H1 (cell line): ENCODE measurements at regions not wholly inside any gene's neighbourhood (a gene's known extent, or its start where the extent isn't known, plus 50 kb on each side); places are given as distances from the start of the nearest gene placed in this dataset.

Experiments used
- CTCF ChIA-PET: fragments of 300-600 bp; sonication (Branson Sonifier 250); formaldehyde crosslinking; loops from one replicate; lab custom pipeline; 2021; ENCODE audit not compliant: partially characterized antibody; lab: Charles Lee
- POLR2A ChIA-PET: fragments of 300-600 bp; sonication (Branson Sonifier 250); formaldehyde crosslinking; loops from one replicate; lab custom pipeline; 2021; ENCODE audit warnings: inconsistent platforms; ENCODE audit not compliant: partially characterized antibody; lab: Charles Lee
- DNase-seq, 2 experiments: peaks; one replicate each; pipeline versions ENCODE4 v3.0.0 to v3.0.0-alpha.2; 2010 to 2022; ENCODE audit warnings: low spot score in 2 of 2, low read depth in 1 of 2, mixed read lengths in 1 of 2
- FAIRE-seq: peaks from 2 replicates; lab custom pipeline; 2011; peaks lifted over from hg19 to GRCh38; lab: Jason Lieb, UNC
- H2AFZ ChIP-seq: 2 replicates; pipeline ENCODE4 v1.8.1; 2012; ENCODE audit warnings: low read length, inconsistent platforms
- H2AK5ac ChIP-seq: 2 replicates; pipeline ENCODE4 v1.6.1; 2013; ENCODE audit warnings: low read depth, low read length
- H2BK120ac ChIP-seq: replicated peaks from 2 replicates; pipeline ENCODE3; 2013; ENCODE audit warnings: low read depth, low read length, inconsistent platforms
- H2BK12ac ChIP-seq: 2 replicates; pipeline ENCODE4 v1.6.1; 2013; ENCODE audit warnings: low read depth, low read length
- H2BK15ac ChIP-seq: 2 replicates; pipeline ENCODE4 v1.6.1; 2013; ENCODE audit warnings: low read length
- H2BK20ac ChIP-seq: 2 replicates; pipeline ENCODE4 v1.6.1; 2013; ENCODE audit warnings: low read length
- H2BK5ac ChIP-seq: 2 replicates; pipeline ENCODE4 v1.6.1; 2013; ENCODE audit warnings: low read depth, low read length
- H3K14ac ChIP-seq: 2 replicates; pipeline ENCODE4 v1.6.1; 2013; ENCODE audit warnings: inconsistent platforms; ENCODE audit not compliant: insufficient read length
- H3K18ac ChIP-seq: 2 replicates; pipeline ENCODE4 v1.6.1; 2013; ENCODE audit warnings: low read length; ENCODE audit errors: extremely low read depth
- H3K23ac ChIP-seq: 2 replicates; pipeline ENCODE4 v1.6.1; 2013; ENCODE audit warnings: inconsistent platforms; ENCODE audit not compliant: insufficient read length
- H3K23me2 ChIP-seq: 2 replicates; pipeline ENCODE4 v1.6.1; 2013; ENCODE audit warnings: low read depth, low read length
- H3K27ac ChIP-seq: 2 replicates; pipeline ENCODE4 v1.6.1; 2011; ENCODE audit warnings: low read depth, low read length, inconsistent platforms
- H3K27me3 ChIP-seq, 4 experiments: replicated peaks in 1 of 4; 1 replicate in 1 of 4; 2 replicates in 3 of 4; pipeline versions ENCODE4 v1.6.1 to v1.8.1; 2011 to 2013; ENCODE audit warnings: low read length in 3 of 4, mild to moderate bottlenecking in 3 of 4, inconsistent platforms in 2 of 4, mixed read lengths in 2 of 4, moderate library complexity in 1 of 4; ENCODE audit not compliant: control insufficient read depth in 3 of 4, insufficient read depth in 3 of 4; ENCODE audit errors: extremely low read depth in 1 of 4
- H3K36me3 ChIP-seq, 4 experiments: 2 replicates each; pipeline versions ENCODE4 v1.6.1 to v1.8.1; 2011 to 2013; ENCODE audit warnings: mild to moderate bottlenecking in 4 of 4, low read length in 3 of 4, moderate library complexity in 2 of 4, control low read depth in 1 of 4, inconsistent platforms in 1 of 4; ENCODE audit not compliant: insufficient read depth in 4 of 4, control insufficient read depth in 2 of 4
- H3K4ac ChIP-seq: replicated peaks from 2 replicates; pipeline ENCODE3; 2013; ENCODE audit warnings: low read length, low read depth, mixed read lengths, inconsistent platforms; ENCODE audit not compliant: insufficient read length
- H3K4me1 ChIP-seq, 4 experiments: replicated peaks in 1 of 4; 1 replicate in 1 of 4; 2 replicates in 3 of 4; pipeline versions ENCODE4 v1.6.1 to v1.8.1; 2011 to 2013; ENCODE audit warnings: low read length in 3 of 4, inconsistent platforms in 2 of 4, mixed read lengths in 1 of 4; ENCODE audit not compliant: insufficient read depth in 4 of 4, control insufficient read depth in 3 of 4
- H3K4me2 ChIP-seq, 2 experiments: 2 replicates each; pipeline versions ENCODE4 v1.6.1 to v1.8.1; 2011 to 2013; ENCODE audit warnings: low read depth in 2 of 2, low read length in 2 of 2, control low read depth in 1 of 2, inconsistent platforms in 1 of 2, mild to moderate bottlenecking in 1 of 2; ENCODE audit not compliant: insufficient read depth in 1 of 2
- H3K4me3 ChIP-seq, 4 experiments: fragments of 200-600, 300-600 bp in 1 of 4; sonication (generic), shearing (Covaris generic), sonication (Bioruptor Twin) in 1 of 4; 2 replicates each; pipeline versions ENCODE4 v1.5.1 to v1.8.1; 2011 to 2016; ENCODE audit warnings: low read length in 4 of 4, low read depth in 3 of 4, control low read depth in 2 of 4, inconsistent platforms in 2 of 4, mild to moderate bottlenecking in 2 of 4, mixed read lengths in 1 of 4, moderate library complexity in 1 of 4; ENCODE audit not compliant: insufficient read depth in 2 of 4; ENCODE audit errors: extremely low read depth in 1 of 4
- H3K56ac ChIP-seq: replicated peaks from 2 replicates; pipeline ENCODE3; 2013; ENCODE audit warnings: low read depth, mild to moderate bottlenecking, mixed read lengths, low read length, inconsistent platforms; ENCODE audit not compliant: insufficient read length
- H3K79me1 ChIP-seq: 2 replicates; pipeline ENCODE4 v1.6.1; 2013; ENCODE audit warnings: low read depth, low read length, control low read depth
- H3K79me2 ChIP-seq, 2 experiments: 2 replicates each; pipeline versions ENCODE4 v1.6.1 to v1.8.1; 2012 to 2013; ENCODE audit warnings: low read length in 2 of 2, mild to moderate bottlenecking in 2 of 2, inconsistent platforms in 1 of 2; ENCODE audit not compliant: insufficient read depth in 2 of 2, control insufficient read depth in 1 of 2
- H3K9ac ChIP-seq, 4 experiments: replicated peaks in 1 of 4; 1 replicate in 1 of 4; 2 replicates in 3 of 4; pipeline versions ENCODE4 v1.6.1 to v1.8.1; 2011 to 2013; ENCODE audit warnings: low read depth in 3 of 4, low read length in 3 of 4, control low read depth in 2 of 4, mild to moderate bottlenecking in 2 of 4, moderate library complexity in 2 of 4, inconsistent platforms in 1 of 4; ENCODE audit errors: extremely low read depth in 1 of 4
- H3K9me3 ChIP-seq, 2 experiments: 2 replicates each; pipeline versions ENCODE4 v1.6.1 to v1.8.1; 2012 to 2013; ENCODE audit warnings: mild to moderate bottlenecking in 2 of 2, moderate library complexity in 2 of 2, control low read depth in 1 of 2, inconsistent platforms in 1 of 2, low read depth in 1 of 2, low read length in 1 of 2, mixed read lengths in 1 of 2; ENCODE audit not compliant: insufficient read depth in 2 of 2
- H4K20me1 ChIP-seq, 2 experiments: replicated peaks in 1 of 2; 2 replicates each; pipeline versions ENCODE3 to v1.8.1; 2011 to 2013; ENCODE audit warnings: inconsistent platforms in 2 of 2, low read length in 2 of 2, mild to moderate bottlenecking in 1 of 2; ENCODE audit not compliant: insufficient read depth in 2 of 2, control insufficient read depth in 1 of 2
- H4K5ac ChIP-seq: 2 replicates; pipeline ENCODE4 v1.6.1; 2013; ENCODE audit warnings: low read length, low read depth, mixed read lengths, inconsistent platforms; ENCODE audit not compliant: insufficient read length
- H4K8ac ChIP-seq: 2 replicates; pipeline ENCODE4 v1.8.0; 2013; ENCODE audit warnings: mild to moderate bottlenecking, moderate library complexity, low read length, inconsistent platforms; ENCODE audit not compliant: insufficient read depth; ENCODE audit errors: extremely low read depth
- H4K91ac ChIP-seq: replicated peaks from 2 replicates; pipeline ENCODE3; 2013; ENCODE audit warnings: low read length, mixed read lengths, inconsistent platforms; ENCODE audit not compliant: insufficient read length
- CHD1 ChIP-seq: IDR thresholded peaks from 2 replicates; pipeline ENCODE4 v1.6.1; 2012; ENCODE audit warnings: low read depth, low read length, improper control_type of control experiment
- CHD2 ChIP-seq: IDR thresholded peaks from 2 replicates; pipeline ENCODE4 v1.6.1; 2012; ENCODE audit warnings: low read length, improper control_type of control experiment
- HDAC2 ChIP-seq, 2 experiments: fragments of 300-600 bp in 1 of 2; sonication (generic) in 1 of 2; IDR thresholded peaks; 2 replicates each; pipeline ENCODE4 v1.6.1; 2011 to 2012; ENCODE audit warnings: low read depth in 2 of 2, low read length in 2 of 2, mild to moderate bottlenecking in 2 of 2, moderate library complexity in 2 of 2, borderline replicate concordance in 1 of 2, inconsistent platforms in 1 of 2
- HDAC6 ChIP-seq: IDR thresholded peaks from one replicate; pipeline ENCODE4 v1.7.1; 2012; ENCODE audit warnings: low read depth, mild to moderate bottlenecking, inconsistent platforms, low read length, moderate library complexity
- MAFK ChIP-seq: IDR thresholded peaks from 2 replicates; pipeline ENCODE4 v1.6.1; 2012; ENCODE audit warnings: low read depth, mild to moderate bottlenecking, improper control_type of control experiment, low read length
- SAP30 ChIP-seq: fragments of 300-600 bp; sonication (generic); IDR thresholded peaks from 2 replicates; pipeline ENCODE4 v1.7.1; 2012; ENCODE audit warnings: low read length, moderate library complexity, mild to moderate bottlenecking, inconsistent platforms; ENCODE audit not compliant: insufficient read depth, insufficient replicate concordance
- SIX5 ChIP-seq: IDR thresholded peaks from 2 replicates; pipeline ENCODE4 v1.6.1; 2011; ENCODE audit warnings: mild to moderate bottlenecking, low read depth, low read length
- SP2 ChIP-seq: IDR thresholded peaks from 2 replicates; pipeline ENCODE4 v1.6.1; 2012; ENCODE audit warnings: mild to moderate bottlenecking, low read length, inconsistent platforms
- SP4 ChIP-seq: IDR thresholded peaks from 2 replicates; pipeline ENCODE4 v1.6.1; 2012; ENCODE audit warnings: low read length, inconsistent platforms
- YY1 ChIP-seq: IDR thresholded peaks from 2 replicates; pipeline ENCODE4 v1.6.1; 2011; ENCODE audit warnings: low read depth, mild to moderate bottlenecking, low read length
- ZNF274 ChIP-seq: IDR thresholded peaks from 2 replicates; pipeline ENCODE4 v1.7.0; 2012; ENCODE audit warnings: low read length, borderline replicate concordance; ENCODE audit errors: extremely low read depth
- WGBS, 2 experiments: shearing (Covaris generic) in 1 of 2; methylation state at CpG; one replicate each; pipeline versions ENCODE4 v1.1.6 to v1.1.7; 2013 to 2015; ENCODE audit warnings: low lambda C conversion rate in 2 of 2, mixed read lengths in 2 of 2, inconsistent platforms in 1 of 2, low coverage in 1 of 2, missing lambda C conversion rate in 1 of 2; ENCODE audit not compliant: insufficient replicate concordance in 2 of 2, insufficient coverage in 1 of 2, insufficient read length in 1 of 2; ENCODE audit errors: extremely low coverage in 1 of 2, missing lambda C conversion rate in 1 of 2; 5-methylcytosine and 5-hydroxymethylcytosine counted together
- TF ChIP-seq, protein P1 (sequence below): IDR thresholded peaks from 2 replicates; pipeline ENCODE4 v1.6.1; 2012; ENCODE audit warnings: low read length, inconsistent platforms

- H3K27ac ChIP-seq = no peak overlapping the region
- no peaks in the 10 kb centered on the region for H3K79me1 ChIP-seq
- H2BK120ac ChIP-seq = no peak overlapping the region
- H3K23ac ChIP-seq = no peak overlapping the region
- no peak overlapping the region for H2AFZ ChIP-seq
- H3K27me3 ChIP-seq = no peaks in the 10 kb centered on the region
- H4K5ac ChIP-seq = no peak overlapping the region
- H3K9me3 ChIP-seq = no peaks in the 10 kb centered on the region
- H2BK15ac ChIP-seq = no peak overlapping the region
- H3K36me3 ChIP-seq = no peaks in the 10 kb centered on the region
- DNase-seq (no peak), FAIRE-seq (no peak)
- H4K8ac ChIP-seq = no peak overlapping the region
- no peak overlapping the region for H2BK20ac ChIP-seq
- no peak overlapping the region for H3K56ac ChIP-seq
- H2BK5ac ChIP-seq = no peak overlapping the region
- H3K79me2 ChIP-seq = no peaks in the 10 kb centered on the region
- no peak overlapping the region for H3K4me2 ChIP-seq
- no peak overlapping the region for H2BK12ac ChIP-seq
- no peaks in the 10 kb centered on the region for H4K20me1 ChIP-seq
- H4K91ac ChIP-seq = no peak overlapping the region
- ChIA-PET POLR2A (no interaction called here), CTCF (interaction anchor here (0.6 kb wide), 1 partner anchor 16 kb away, joined by 3 read pairs; no protein-coding TSS in a partner anchor)
- H3K14ac ChIP-seq = no peak overlapping the region
- no peak overlapping the region for H3K18ac ChIP-seq
- no peak overlapping the region for H2AK5ac ChIP-seq
- no peak overlapping the region for H3K9ac ChIP-seq
- 88% methylated on average over 5 of the region's 5 CpGs; no CpG with 5 or more reads in 1 of the 2 experiments for WGBS, 2 experiments
- H3K4me3 ChIP-seq = no peak overlapping the region
- H3K23me2 ChIP-seq = no peaks in the 10 kb centered on the region
- H3K4me1 ChIP-seq = no peaks in the 10 kb centered on the region
- no peak for TF ChIP-seq CHD1
- no peak for TF ChIP-seq CHD2
- no peak for TF ChIP-seq ZNF274
- no peak for TF ChIP-seq SP2
- TF ChIP-seq, protein P1, sequence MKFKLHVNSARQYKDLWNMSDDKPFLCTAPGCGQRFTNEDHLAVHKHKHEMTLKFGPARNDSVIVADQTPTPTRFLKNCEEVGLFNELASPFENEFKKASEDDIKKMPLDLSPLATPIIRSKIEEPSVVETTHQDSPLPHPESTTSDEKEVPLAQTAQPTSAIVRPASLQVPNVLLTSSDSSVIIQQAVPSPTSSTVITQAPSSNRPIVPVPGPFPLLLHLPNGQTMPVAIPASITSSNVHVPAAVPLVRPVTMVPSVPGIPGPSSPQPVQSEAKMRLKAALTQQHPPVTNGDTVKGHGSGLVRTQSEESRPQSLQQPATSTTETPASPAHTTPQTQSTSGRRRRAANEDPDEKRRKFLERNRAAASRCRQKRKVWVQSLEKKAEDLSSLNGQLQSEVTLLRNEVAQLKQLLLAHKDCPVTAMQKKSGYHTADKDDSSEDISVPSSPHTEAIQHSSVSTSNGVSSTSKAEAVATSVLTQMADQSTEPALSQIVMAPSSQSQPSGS = no peak
- no peak for TF ChIP-seq SAP30
- TF ChIP-seq SIX5 = no peak
- no peak for TF ChIP-seq HDAC6
- no peak for TF ChIP-seq SP4
- no peak for TF ChIP-seq MAFK
- TF ChIP-seq YY1 = no peak
- TF ChIP-seq HDAC2 (IDR thresholded peaks at IDR 0.05; ENCODE audit: borderline replicate concordance in 1 of 2, low read depth in 2 of 2, low read length in 2 of 2) = no peak
- TF ChIP-seq, all 59 proteins: peak for 0
- no peak overlapping the region for H3K4ac ChIP-seq
Measured at GRCh38 chr2:8607606-8608005, 74.2 kb upstream of the ID2 start.
